Thyroid gland (tissue), 4 donors: ENCODE measurements at regions not wholly inside any gene's neighbourhood (a gene's known extent, or its start where the extent isn't known, plus 50 kb on each side); places are given as distances from the start of the nearest gene placed in this dataset.

Experiments used
- DNase-seq, 2 donors: peaks; one replicate each; pipeline ENCODE4 v3.0.0-alpha.2; 2019
- H3K27ac ChIP-seq, 3 donors: fragments of 200-600 bp; sonication (generic); 1 replicate in 2 of 3; 2 replicates in 1 of 3; pipeline ENCODE4 v1.5.1; 2016 to 2019; ENCODE audit warnings: mild to moderate bottlenecking in 1 of 3, moderate library complexity in 1 of 3
- H3K27me3 ChIP-seq: fragments of 200-600 bp; sonication (generic); one replicate; pipeline ENCODE4 v1.5.1; 2019
- H3K36me3 ChIP-seq, 2 donors: fragments of 200-600 bp; sonication (generic); one replicate each; pipeline ENCODE4 v1.5.1; 2016 to 2019
- H3K4me1 ChIP-seq, 2 donors: fragments of 200-600 bp; sonication (generic); one replicate each; pipeline ENCODE4 v1.5.1; 2017 to 2019
- H3K4me3 ChIP-seq, 3 donors: fragments of 200-600 bp; sonication (generic); replicated peaks in 1 of 3; 1 replicate in 2 of 3; 2 replicates in 1 of 3; pipeline ENCODE4 v1.5.1; 2016; ENCODE audit warnings: mild to moderate bottlenecking in 1 of 3
- H3K9me3 ChIP-seq: fragments of 200-600 bp; sonication (generic); one replicate; pipeline ENCODE4 v1.5.1; 2017
- CTCF ChIP-seq, 6 experiments: fragments of 200-600 bp in 3 of 6; fragments of 450-650 bp in 3 of 6; sonication (generic) in 3 of 6; IDR thresholded peaks; one replicate each; pipeline ENCODE4 v1.5.1; 2016 to 2019; ENCODE audit warnings: antibody characterized with exemption in 6 of 6, mild to moderate bottlenecking in 2 of 6, inconsistent platforms in 1 of 6, moderate library complexity in 1 of 6
- POLR2A ChIP-seq, 2 donors: fragments of 450-650 bp; IDR thresholded peaks; one replicate each; pipeline ENCODE4 v1.6.1; 2017; ENCODE audit warnings: antibody characterized with exemption in 2 of 2, mild to moderate bottlenecking in 2 of 2, moderate library complexity in 1 of 2
- WGBS, 2 donors: methylation state at CpG; one replicate each; pipeline ENCODE4 v1.1.5; 2017; 5-methylcytosine and 5-hydroxymethylcytosine counted together
- intact Hi-C: fragments of 100-400 bp; cut with DNase I; formaldehyde crosslinking; loops from one replicate; pipeline ENCODE4 v1.15.1; 2023

GRCh38 chr2:217535957-217536708 is 466.7 kb downstream of the TNS1 start:
- Histone ChIP-seq H3K4me1 (peaks cover 8 to 10% of the 10 kb centered on the region in 2 donors), H3K9me3 (no peaks in the 10 kb centered on the region), H3K36me3 (no peaks in the 10 kb centered on the region), H3K4me3 (no peak overlapping the region), H3K27me3 (no peaks in the 10 kb centered on the region), H3K27ac (no peak overlapping the region)
- no peak for TF ChIP-seq CTCF (IDR thresholded peaks at IDR 0.05)
- no peak for TF ChIP-seq POLR2A (IDR thresholded peaks at IDR 0.05)
- DNase-seq, result no peak
- intact Hi-C loops, result no loop called here
- WGBS, 2 donors, result 73 to 77% methylated on average over 6 of the region's 6 CpGs

- no peak for TF ChIP-seq CTCF (IDR thresholded peaks at IDR 0.05)
- intact Hi-C loops, result no loop called here
- Histone ChIP-seq H3K4me3 (no peak overlapping the region), H3K9me3 (no peaks in the 10 kb centered on the region), H3K27me3 (no peaks in the 10 kb centered on the region), H3K27ac (no peak overlapping the region), H3K36me3 (no peaks in the 10 kb centered on the region), H3K4me1 (no peaks in the 10 kb centered on the region)
- DNase-seq, result no peak
- WGBS, 2 donors, result 72 to 78% methylated on average over 2 of the region's 2 CpGs
These were observed 472.3 kb downstream of the TNS1 start for GRCh38 chr2:217530392-217531090.

- TF ChIP-seq POLR2A (IDR thresholded peaks at IDR 0.05), result no peak
- TF ChIP-seq CTCF (IDR thresholded peaks at IDR 0.05), result no peak
- no peaks in the 10 kb centered on the region for H3K36me3 ChIP-seq
- H3K27me3 ChIP-seq, result no peaks in the 10 kb centered on the region
- no peak overlapping the region for H3K4me3 ChIP-seq
- intact Hi-C loops, result no loop called here
- H3K27ac ChIP-seq, result no peak overlapping the region
- no peaks in the 10 kb centered on the region for H3K4me1 ChIP-seq
- DNase-seq, result no peak
- no peaks in the 10 kb centered on the region for H3K9me3 ChIP-seq
- WGBS, 2 donors, result 86 to 89% methylated on average over 2 of the region's 2 CpGs
These were observed 473.5 kb downstream of the TNS1 start for GRCh38 chr2:217529271-217529670.

- Histone ChIP-seq H3K4me3 (no peak overlapping the region), H3K27me3 (no peaks in the 10 kb centered on the region), H3K36me3 (no peaks in the 10 kb centered on the region), H3K4me1 (no peaks in the 10 kb centered on the region), H3K9me3 (no peaks in the 10 kb centered on the region), H3K27ac (no peak overlapping the region)
- 90 to 93% methylated on average over 4 of the region's 4 CpGs for WGBS, 2 donors
- TF ChIP-seq CTCF (IDR thresholded peaks at IDR 0.05), result no peak
- no peak for TF ChIP-seq POLR2A (IDR thresholded peaks at IDR 0.05)
- no peak for DNase-seq
- intact Hi-C loops, result no loop called here
These were observed 475.1 kb downstream of the TNS1 start for GRCh38 chr2:217527590-217528202.

- H3K9me3 ChIP-seq, result no peaks in the 10 kb centered on the region
- no peaks in the 10 kb centered on the region for H3K36me3 ChIP-seq
- 92% methylated on average over 5 of the region's 5 CpGs for WGBS, 2 donors
- H3K4me1 ChIP-seq, result no peaks in the 10 kb centered on the region
- no peak for TF ChIP-seq POLR2A (IDR thresholded peaks at IDR 0.05)
- no peak overlapping the region for H3K27ac ChIP-seq
- intact Hi-C loops, result no loop called here
- H3K27me3 ChIP-seq, result no peaks in the 10 kb centered on the region
- H3K4me3 ChIP-seq, result no peak overlapping the region
- no peak for DNase-seq
These were observed 477.7 kb downstream of the TNS1 start for GRCh38 chr2:217525076-217525475.
